Esophagus squamous epithelium (tissue), 5 donors: ENCODE measurements at regions not wholly inside any gene's neighbourhood (a gene's known extent, or its start where the extent isn't known, plus 50 kb on each side); places are given as distances from the start of the nearest gene placed in this dataset.

Experiments used
- DNase-seq: peaks from one replicate; lab custom pipeline; 2025; lab: John Stamatoyannopoulos, UW
- H3K27ac ChIP-seq, 4 donors: fragments of 200-600 bp; sonication (generic); one replicate each; pipeline ENCODE4 v1.5.1; 2016 to 2019; ENCODE audit warnings: mild to moderate bottlenecking in 1 of 4
- H3K27me3 ChIP-seq, 4 donors: fragments of 200-600 bp; sonication (generic); 1 replicate in 3 of 4; 2 replicates in 1 of 4; pipeline versions ENCODE4 v1.5.1 to v1.6.0; 2017 to 2021; ENCODE audit warnings: antibody characterized with exemption in 1 of 4
- H3K36me3 ChIP-seq, 3 donors: fragments of 200-600 bp; sonication (generic); one replicate each; pipeline ENCODE4 v1.5.1; 2016 to 2019
- H3K4me1 ChIP-seq, 3 donors: fragments of 200-600 bp; sonication (generic); one replicate each; pipeline ENCODE4 v1.5.1; 2017 to 2019
- H3K4me3 ChIP-seq, 4 donors: fragments of 200-600 bp; sonication (generic); 1 replicate in 3 of 4; 2 replicates in 1 of 4; pipeline ENCODE4 v1.5.1; 2016 to 2019; ENCODE audit warnings: mild to moderate bottlenecking in 2 of 4, moderate library complexity in 1 of 4
- H3K9me3 ChIP-seq, 3 donors: fragments of 200-600 bp; sonication (generic); one replicate each; pipeline ENCODE4 v1.5.1; 2016 to 2019
- POLR2A ChIP-seq, 4 donors: fragments of 450-650 bp; IDR thresholded peaks; one replicate each; pipeline ENCODE4 v1.6.1; 2017; ENCODE audit warnings: antibody characterized with exemption in 4 of 4, mild to moderate bottlenecking in 4 of 4, moderate library complexity in 3 of 4
- WGBS, 2 donors: methylation state at CpG; one replicate each; pipeline ENCODE4 v1.1.5; 2018; 5-methylcytosine and 5-hydroxymethylcytosine counted together
- intact Hi-C: fragments of 100-400 bp; cut with DNase I; formaldehyde crosslinking; loops from one replicate; pipeline ENCODE4 v1.15.0; 2022
- small RNA-seq, 4 donors: library from RNA; depleted of rRNA; stranded (forward); fragments of <200 nt; gene quantifications; one replicate each; pipeline ENCODE3, GENCODE V24; 2016
- TF ChIP-seq, protein P1 (sequence below), 6 experiments: fragments of 450-650 bp in 4 of 6; fragments of 200-600 bp in 2 of 6; sonication (generic) in 2 of 6; IDR thresholded peaks; one replicate each; pipeline ENCODE4 v1.5.1; 2016 to 2019; ENCODE audit warnings: antibody characterized with exemption in 6 of 6, mild to moderate bottlenecking in 4 of 6, moderate library complexity in 4 of 6
- donor health status: DM: yes; HTN: yes; CAD: no.

DNA sequence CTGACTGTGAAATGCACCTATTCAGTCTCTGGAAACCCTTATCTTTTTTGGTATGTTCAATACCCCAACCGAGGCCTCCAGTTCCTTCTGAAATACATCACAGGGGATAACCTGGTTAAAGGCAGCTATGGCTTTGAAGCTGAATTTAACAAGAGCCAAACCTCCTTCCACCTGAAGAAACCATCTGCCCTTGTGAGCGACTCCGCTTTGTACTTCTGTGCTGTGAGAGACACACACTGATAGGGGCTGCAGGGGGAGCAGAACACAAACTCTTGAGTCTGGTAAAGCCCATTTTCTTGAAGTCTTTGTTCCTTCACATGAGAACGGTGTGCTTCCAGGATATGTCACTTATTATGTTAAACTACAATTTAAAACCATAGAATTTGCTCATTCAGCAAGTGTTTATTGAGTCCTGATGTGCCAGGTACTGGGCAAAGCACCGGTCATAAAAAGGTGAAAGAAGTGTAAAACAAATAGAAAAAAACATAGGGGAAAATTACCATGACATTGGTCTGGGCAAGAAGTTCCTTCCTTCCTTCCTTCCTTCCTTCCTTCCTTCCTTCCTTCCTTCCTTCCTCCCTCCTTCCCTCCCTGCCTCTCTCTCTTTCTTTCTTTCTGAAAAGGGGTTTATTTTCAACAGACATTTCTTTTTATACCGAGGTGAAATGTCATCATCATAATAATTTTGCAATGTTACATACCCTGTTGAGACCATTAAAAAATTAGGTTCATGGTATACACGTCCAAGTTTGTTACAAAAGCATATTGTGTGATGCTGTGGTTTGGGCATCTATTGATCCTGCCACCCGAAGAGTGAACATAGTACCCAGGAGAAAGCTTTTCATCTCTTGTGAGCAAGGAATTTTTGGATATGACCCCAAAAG is 50.7 kb upstream of the OR4E1 start:
- H3K4me3 ChIP-seq = no peak overlapping the region
- H3K27me3 ChIP-seq = peaks cover 0 to 22% (median 0%) of the 10 kb centered on the region in 4 donors
- 69 to 72% methylated on average over 8 of the region's 8 CpGs for WGBS, 2 donors
- TF ChIP-seq, protein P1, sequence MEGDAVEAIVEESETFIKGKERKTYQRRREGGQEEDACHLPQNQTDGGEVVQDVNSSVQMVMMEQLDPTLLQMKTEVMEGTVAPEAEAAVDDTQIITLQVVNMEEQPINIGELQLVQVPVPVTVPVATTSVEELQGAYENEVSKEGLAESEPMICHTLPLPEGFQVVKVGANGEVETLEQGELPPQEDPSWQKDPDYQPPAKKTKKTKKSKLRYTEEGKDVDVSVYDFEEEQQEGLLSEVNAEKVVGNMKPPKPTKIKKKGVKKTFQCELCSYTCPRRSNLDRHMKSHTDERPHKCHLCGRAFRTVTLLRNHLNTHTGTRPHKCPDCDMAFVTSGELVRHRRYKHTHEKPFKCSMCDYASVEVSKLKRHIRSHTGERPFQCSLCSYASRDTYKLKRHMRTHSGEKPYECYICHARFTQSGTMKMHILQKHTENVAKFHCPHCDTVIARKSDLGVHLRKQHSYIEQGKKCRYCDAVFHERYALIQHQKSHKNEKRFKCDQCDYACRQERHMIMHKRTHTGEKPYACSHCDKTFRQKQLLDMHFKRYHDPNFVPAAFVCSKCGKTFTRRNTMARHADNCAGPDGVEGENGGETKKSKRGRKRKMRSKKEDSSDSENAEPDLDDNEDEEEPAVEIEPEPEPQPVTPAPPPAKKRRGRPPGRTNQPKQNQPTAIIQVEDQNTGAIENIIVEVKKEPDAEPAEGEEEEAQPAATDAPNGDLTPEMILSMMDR (IDR thresholded peaks at IDR 0.05) = no peak
- no peaks in the 10 kb centered on the region for H3K36me3 ChIP-seq
- no peaks in the 10 kb centered on the region for H3K4me1 ChIP-seq
- DNase-seq = no peak
- no peak overlapping the region for H3K27ac ChIP-seq
- intact Hi-C loops = no loop called here
- no peaks in the 10 kb centered on the region for H3K9me3 ChIP-seq

DNA sequence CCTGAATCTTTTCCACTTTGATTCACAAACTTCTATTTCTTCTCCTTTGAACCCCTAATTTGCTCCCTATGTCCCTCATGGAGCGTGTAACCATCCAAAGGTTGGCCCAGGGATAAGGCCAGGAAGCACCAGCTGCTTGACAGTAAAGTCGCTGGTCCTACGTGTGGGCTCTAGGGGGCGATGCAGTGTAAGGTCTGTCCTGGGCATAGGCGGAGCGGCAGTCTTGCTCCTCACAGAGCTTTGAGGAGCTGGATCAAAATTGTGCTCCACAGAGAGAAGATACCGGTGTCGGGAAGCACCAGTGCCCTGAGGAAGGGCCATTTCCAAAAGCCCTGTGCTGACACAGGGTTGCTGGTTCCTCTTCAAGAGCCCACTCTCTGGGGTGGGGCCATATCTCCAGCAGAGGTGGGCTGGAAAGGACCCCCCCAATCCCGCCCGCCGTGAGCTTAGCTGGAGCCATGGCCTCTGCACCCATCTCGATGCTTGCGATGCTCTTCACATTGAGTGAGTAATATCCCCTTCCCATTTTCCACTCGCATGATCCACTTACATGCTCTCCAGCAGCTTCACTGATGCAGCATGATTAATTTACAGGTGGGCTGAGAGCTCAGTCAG is 49.9 kb upstream of the OR4E1 start:
- no peaks in the 10 kb centered on the region for H3K9me3 ChIP-seq
- H3K27ac ChIP-seq = no peak overlapping the region
- no peaks in the 10 kb centered on the region for H3K4me1 ChIP-seq
- H3K36me3 ChIP-seq = no peaks in the 10 kb centered on the region
- 51 to 87% methylated on average over 5 to 6 of the region's 14 CpGs for WGBS, 2 donors
- H3K27me3 ChIP-seq = peaks cover 0 to 22% (median 0%) of the 10 kb centered on the region in 4 donors
- intact Hi-C loops = no loop called here
- TF ChIP-seq, protein P1 (IDR thresholded peaks at IDR 0.05) = no peak
- no peak for TF ChIP-seq POLR2A (IDR thresholded peaks at IDR 0.05)
- H3K4me3 ChIP-seq = no peak overlapping the region
- DNase-seq = no peak

Small RNAs in the stretch of these regions (small RNA-seq; reads per million reads assigned to genes)
- gene AC245505.1 (0 reads per million in 4 donors), gene TRAJ30 (0 reads per million in 4 donors), gene TRAJ31 (0 reads per million in 4 donors), gene TRAJ32 (0 reads per million in 4 donors), gene TRAJ33 (0 reads per million in 4 donors), gene TRAJ34 (0 reads per million in 4 donors), gene TRAJ35 (0 reads per million in 4 donors), gene TRAJ36 (0 reads per million in 4 donors), gene TRAJ37 (0 reads per million in 4 donors), gene TRAJ38 (0 reads per million in 4 donors), gene TRAJ39 (0 reads per million in 4 donors), gene TRAJ40 (0 reads per million in 4 donors), gene TRAJ41 (0 reads per million in 4 donors), gene TRAJ42 (0 reads per million in 4 donors), gene TRAJ43 (0 reads per million in 4 donors), gene TRAJ44 (0 reads per million in 4 donors), gene TRAJ45 (0 reads per million in 4 donors), gene TRAJ46 (0 reads per million in 4 donors), gene TRAJ47 (0 reads per million in 4 donors), gene TRAJ48 (0 reads per million in 4 donors), gene TRAJ49 (0 reads per million in 4 donors), gene TRAJ50 (0 reads per million in 4 donors), gene TRAJ51 (0 reads per million in 4 donors), gene TRAJ52 (0 reads per million in 4 donors), gene TRAJ53 (0 reads per million in 4 donors), gene TRAJ54 (0 reads per million in 4 donors), gene TRAJ55 (0 reads per million in 4 donors), gene TRAJ56 (0 reads per million in 4 donors), gene TRAJ57 (0 reads per million in 4 donors), gene TRAJ58 (0 reads per million in 4 donors), gene TRAJ59 (0 reads per million in 4 donors), gene TRAJ60 (0 reads per million in 4 donors), gene TRAJ61 (0 reads per million in 4 donors), gene TRAV15 (0 reads per million in 4 donors), gene TRDD1 (0 reads per million in 4 donors), gene TRDD2 (0 reads per million in 4 donors), gene TRDD3 (0 reads per million in 4 donors), gene TRDJ1 (0 reads per million in 4 donors), gene TRDJ2 (0 reads per million in 4 donors), gene TRDJ3 (0 reads per million in 4 donors), gene TRDJ4 (0 reads per million in 4 donors), gene TRDV1 (0 reads per million in 4 donors)
